ENCODE measurements at regions not wholly inside any gene's neighbourhood (a gene's known extent, or its start where the extent isn't known, plus 50 kb on each side); places are given as distances from the start of the nearest gene placed in this dataset.

GRCh38 chr13:46982856-46983582 lies 86.2 kb upstream of the HTR2A start:
- TF ChIP-seq CTCF (IDR thresholded peaks at IDR 0.05) (no peak), EP300 (IDR thresholded peaks at IDR 0.05) (no peak), POLR2AphosphoS5 (IDR thresholded peaks at IDR 0.05) (no peak), POLR2A (IDR thresholded peaks at IDR 0.05; ENCODE audit: low read depth) (no peak)

Measured in esophagus muscularis mucosa (tissue), 4 donors.